ENCODE measurements at regions not wholly inside any gene's neighbourhood (a gene's known extent, or its start where the extent isn't known, plus 50 kb on each side); places are given as distances from the start of the nearest gene placed in this dataset.
"Not testable (repeated sequence)": the region's sequence is repeated elsewhere in the genome, so short reads cannot be mapped to it uniquely, and the experiment has no call there.

DNA sequence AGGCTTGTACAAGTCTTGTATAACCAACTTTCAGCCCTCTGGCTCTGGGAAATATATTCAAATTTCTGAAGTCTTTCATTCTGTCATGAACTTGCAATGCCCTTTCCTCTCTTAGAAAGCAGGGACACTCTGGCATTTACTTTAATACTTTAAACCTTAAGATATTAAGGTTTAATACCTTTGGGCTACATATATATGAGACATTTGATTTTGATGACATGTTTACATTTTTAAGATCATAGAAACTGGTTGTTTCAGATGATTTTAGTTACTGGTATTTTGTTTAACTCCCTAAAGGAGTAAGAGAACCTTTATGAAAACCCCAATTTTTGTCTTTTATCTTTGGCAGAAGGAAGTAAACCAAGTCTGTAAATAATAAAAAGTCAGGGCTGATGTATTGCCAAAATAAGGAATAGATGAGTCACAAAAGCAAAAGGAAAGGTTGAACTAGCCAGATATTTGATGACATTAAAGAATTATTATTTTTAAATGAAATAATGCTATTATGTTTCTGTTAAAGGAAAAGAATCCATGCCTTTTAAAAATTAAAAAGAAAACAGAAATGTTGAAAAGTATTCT lies 579.0 kb upstream of the CBLB start:
- no peak for DNase-seq (ENCODE audit: low read depth, low spot score)

- DNase-seq (ENCODE audit: low read depth, low spot score) = not testable (repeated sequence)
Observed at GRCh38 chr3:106448372-106448966, 579.7 kb upstream of the CBLB start.

GRCh38 chr3:106452096-106452495 lies 583.3 kb upstream of the CBLB start:
- DNase-seq (ENCODE audit: low read depth, low spot score) = no peak

- no peak for DNase-seq (ENCODE audit: low read depth, low spot score)
Observed at GRCh38 chr3:106454497-106454896, 585.7 kb upstream of the CBLB start.

DNA sequence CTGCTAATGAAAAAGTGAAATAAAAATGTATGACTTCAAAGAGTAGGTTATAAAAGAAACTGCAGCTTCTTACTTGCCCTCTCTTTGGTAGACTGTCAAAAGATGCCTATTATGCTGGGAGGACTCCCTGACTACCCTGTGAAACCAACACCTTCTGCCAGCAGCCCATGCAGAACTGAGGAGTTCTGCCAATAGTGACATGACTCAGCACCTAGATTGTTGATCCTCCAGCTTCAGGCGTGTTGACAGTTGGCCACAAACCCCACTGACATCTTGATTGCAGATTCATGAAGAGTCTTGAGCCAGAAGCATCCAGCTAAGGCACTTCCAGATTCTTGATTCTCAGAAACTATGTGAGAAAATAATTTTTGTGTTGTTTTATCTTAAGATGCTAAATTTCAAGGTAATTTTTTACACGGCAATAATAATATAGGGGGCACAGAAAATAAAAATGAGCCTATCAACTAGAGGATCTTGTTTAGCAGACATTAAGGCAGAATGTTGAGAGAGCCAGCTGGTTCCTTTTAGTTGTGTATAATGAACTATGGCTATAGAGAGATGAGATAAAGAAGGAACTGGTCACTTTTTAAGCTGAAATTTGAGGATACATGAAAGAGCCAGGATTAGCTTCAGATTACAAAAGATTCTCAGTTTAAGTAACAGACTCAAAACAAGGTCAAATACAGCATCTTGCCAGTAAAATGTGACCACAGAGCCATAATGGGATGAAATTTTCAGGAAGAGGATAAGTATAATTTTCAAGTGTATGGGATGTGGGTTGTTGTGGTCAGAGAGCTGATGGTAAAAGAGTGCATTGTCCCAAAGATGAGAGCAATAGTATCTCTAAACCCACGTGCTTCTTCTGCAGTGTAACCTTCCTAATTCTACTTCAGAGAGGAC lies 588.7 kb upstream of the CBLB start:
- DNase-seq (ENCODE audit: low read depth, low spot score) = peak; percentile 45

GRCh38 chr3:106458952-106459351 lies 590.1 kb upstream of the CBLB start:
- DNase-seq (ENCODE audit: low read depth, low spot score) = no peak

DNA sequence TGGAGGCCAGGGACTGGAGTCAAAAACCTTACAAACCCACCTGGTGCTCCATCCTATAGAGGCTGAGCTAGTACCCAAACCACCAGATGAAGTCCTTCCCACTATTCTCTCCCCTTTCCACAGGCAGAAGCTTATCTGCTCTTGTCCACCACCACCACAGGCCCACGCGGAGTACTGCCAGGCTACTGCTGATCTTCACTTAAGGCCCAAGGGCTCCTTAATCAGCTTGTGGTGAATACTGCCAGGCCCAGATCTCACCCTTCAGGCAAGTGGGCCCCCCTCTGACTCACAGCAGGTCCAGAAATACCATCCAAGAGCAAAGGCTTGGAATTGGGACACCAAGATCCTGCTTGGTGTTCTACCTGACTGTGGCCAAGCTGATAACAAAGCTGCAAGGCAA lies 598.1 kb upstream of the CBLB start:
- no peak for DNase-seq (ENCODE audit: low read depth, low spot score)

DNA sequence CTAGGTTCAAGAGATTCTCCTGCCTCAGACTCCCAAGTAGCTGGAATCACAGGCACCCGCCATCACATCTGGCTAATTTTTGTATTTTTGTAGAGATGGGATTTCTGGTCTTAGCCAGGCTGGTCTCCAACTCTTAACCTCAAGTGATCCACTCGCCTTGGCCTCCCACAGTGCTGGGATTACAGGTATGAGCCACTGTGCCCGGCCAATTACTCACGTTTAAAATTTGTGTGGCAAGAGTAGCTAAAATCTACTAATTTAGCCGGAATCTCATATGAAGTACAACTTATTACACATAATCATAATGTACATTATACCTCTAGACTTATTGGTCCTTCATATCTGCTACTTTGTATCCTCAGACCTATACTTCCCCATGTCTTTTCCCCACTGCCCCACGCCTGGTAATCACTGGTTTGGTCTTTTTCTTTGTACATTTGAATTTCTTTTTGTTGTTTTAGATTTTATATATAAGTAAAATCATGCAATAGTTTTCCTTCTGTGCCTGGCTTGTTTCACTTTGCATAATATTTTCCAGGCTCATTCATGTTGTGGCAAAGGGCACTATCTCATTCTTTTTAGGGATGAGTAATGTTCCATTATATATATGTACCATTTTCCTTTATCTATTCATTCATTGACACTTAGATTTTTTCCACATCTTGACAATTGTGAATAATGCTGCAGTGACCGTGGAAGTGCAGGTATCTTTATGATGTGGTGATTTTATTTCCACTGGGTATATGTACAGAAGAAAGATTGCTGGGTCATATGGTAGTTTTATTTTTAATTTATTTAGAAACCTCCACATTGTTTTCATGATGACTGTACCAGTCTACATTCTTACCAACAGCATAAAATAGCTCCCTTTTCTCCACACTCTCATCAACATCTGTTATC lies 605.0 kb upstream of the CBLB start:
- no peak for DNase-seq (ENCODE audit: low read depth, low spot score)

- no peak for DNase-seq (ENCODE audit: low read depth, low spot score)
Observed at GRCh38 chr3:106482451-106482850, 613.6 kb upstream of the CBLB start.

GRCh38 chr3:106485217-106485616 lies 616.4 kb upstream of the CBLB start:
- DNase-seq (ENCODE audit: low read depth, low spot score) = no peak

- DNase-seq (ENCODE audit: low read depth, low spot score) = no peak
Observed at GRCh38 chr3:106485802-106486201, 617.0 kb upstream of the CBLB start.

- DNase-seq (ENCODE audit: low read depth, low spot score) = not testable (repeated sequence)
Observed at GRCh38 chr3:106486945-106487639, 618.3 kb upstream of the CBLB start.

DNA sequence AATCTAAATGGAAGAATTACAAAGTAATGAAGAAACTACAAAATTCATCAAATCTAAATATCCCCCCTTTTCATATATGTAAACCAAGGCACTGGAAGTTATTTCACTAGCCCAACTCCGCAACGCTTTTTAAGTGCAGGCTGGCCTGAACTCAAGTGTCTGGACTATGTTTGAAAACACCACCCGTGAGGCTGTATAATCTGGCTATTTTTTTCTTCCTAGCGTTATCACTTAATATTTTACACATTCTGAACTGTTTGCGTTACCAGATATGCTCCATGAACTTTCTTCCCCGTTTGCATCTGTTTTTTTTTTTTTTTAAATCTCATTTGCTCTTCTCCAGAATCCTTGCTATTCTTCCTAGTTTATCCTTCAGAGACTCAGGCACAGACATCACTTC lies 619.5 kb upstream of the CBLB start:
- DNase-seq (ENCODE audit: low read depth, low spot score) = no peak

GRCh38 chr3:106491796-106492195 lies 623.0 kb upstream of the CBLB start:
- no peak for DNase-seq (ENCODE audit: low read depth, low spot score)

DNA sequence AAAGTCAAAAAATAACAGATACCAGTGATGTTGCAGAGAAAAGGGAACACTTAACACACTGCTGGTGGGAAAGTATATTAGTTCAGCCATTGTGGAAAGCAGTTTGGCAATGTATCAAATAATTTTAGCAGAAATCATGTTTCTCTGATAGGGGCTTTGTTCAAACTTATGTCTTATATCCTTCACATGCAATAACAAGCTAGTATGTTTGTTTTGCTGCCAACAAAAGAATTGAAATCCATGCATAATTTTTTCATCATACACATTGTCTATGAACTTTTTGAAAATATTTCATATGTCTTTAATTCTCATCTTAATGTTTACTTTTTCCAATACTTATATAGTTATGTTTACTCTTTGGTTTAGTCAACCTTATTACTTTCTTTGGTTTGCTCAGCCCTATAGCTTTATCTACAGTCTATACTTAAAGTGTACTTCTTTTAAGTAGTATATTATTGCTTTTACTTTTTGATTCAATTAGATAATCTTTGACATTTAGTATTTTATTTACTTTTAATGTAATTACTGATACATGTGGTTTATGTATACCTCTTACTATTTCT lies 639.6 kb upstream of the CBLB start:
- DNase-seq (ENCODE audit: low read depth, low spot score) = no peak

- DNase-seq (ENCODE audit: low read depth, low spot score) = no peak
Observed at GRCh38 chr3:106510206-106510605, 641.4 kb upstream of the CBLB start.

DNA sequence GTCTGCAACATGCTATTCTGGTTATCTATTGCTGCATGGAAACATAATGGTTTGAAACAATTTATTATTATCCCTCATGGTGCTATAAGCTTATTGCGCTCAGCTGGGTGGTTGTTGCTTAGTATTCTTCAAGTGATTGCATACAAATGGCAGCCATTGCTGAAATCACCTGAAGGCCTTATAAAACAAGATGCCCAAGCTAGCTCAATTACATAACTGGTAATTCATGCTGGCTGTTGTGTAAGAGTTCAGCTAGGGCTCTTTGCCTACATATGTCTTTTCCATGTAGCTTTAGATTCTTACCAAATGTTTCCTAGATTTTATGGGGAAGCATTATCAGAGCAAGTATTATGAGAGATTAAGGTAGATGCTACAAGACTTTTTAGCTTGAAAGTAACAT lies 644.0 kb upstream of the CBLB start:
- no peak for DNase-seq (ENCODE audit: low read depth, low spot score)

- DNase-seq (ENCODE audit: low read depth, low spot score) = no peak
Observed at GRCh38 chr3:106514431-106514830, 645.6 kb upstream of the CBLB start.

DNA sequence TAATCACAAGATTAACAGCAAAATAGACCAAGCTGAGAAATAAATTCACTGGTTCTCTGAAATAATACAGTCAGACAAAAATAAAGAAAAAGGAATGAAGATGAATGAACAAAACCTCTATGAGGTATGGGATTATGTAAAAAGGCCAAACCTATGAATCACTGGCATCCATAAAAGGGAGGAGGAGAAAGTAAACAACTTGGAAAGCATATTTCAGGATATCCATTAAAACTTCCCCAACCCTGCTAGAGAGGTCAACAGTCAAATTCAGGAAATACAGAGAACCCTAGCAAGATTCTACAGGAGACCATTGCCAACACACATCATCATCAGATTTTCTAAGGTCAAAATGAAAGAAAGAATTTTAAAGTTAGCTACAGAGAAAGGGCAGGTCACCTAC lies 649.7 kb upstream of the CBLB start:
- no peak for DNase-seq (ENCODE audit: low read depth, low spot score)

- DNase-seq (ENCODE audit: low read depth, low spot score) = no peak
Observed at GRCh38 chr3:106522397-106522796, 653.6 kb upstream of the CBLB start.

GRCh38 chr3:106528932-106529331 lies 660.1 kb upstream of the CBLB start:
- DNase-seq (ENCODE audit: low read depth, low spot score) = no peak

Data from smooth muscle cell of the brain vasculature (primary cell).